ENCODE measurements at regions not wholly inside any gene's neighbourhood (a gene's known extent, or its start where the extent isn't known, plus 50 kb on each side); places are given as distances from the start of the nearest gene placed in this dataset.

GRCh38 chr2:234796045-234796591 lies 155.7 kb upstream of the SH3BP4 start:
- no peak for TF ChIP-seq CTCF (IDR thresholded peaks at IDR 0.05)
- TF ChIP-seq POLR2A (IDR thresholded peaks at IDR 0.05): no peak
- no peak for TF ChIP-seq POLR2AphosphoS5 (IDR thresholded peaks at IDR 0.05)

All from transverse colon (tissue), 4 donors.